Transverse colon (tissue), 4 donors: ENCODE measurements at regions not wholly inside any gene's neighbourhood (a gene's known extent, or its start where the extent isn't known, plus 50 kb on each side); places are given as distances from the start of the nearest gene placed in this dataset.

Experiments
- DNase-seq: peaks from one replicate; pipeline ENCODE4 v3.0.0-alpha.2; 2019
- H3K27ac ChIP-seq, 4 donors: fragments of 200-600 bp; sonication (generic); 2 replicates each; pipeline ENCODE4 v1.5.1; 2016 to 2018; ENCODE audit warnings: inconsistent platforms in 4 of 4
- H3K27me3 ChIP-seq: fragments of 200-600 bp; sonication (generic); 2 replicates; pipeline ENCODE4 v1.5.1; 2017; ENCODE audit warnings: inconsistent platforms
- H3K36me3 ChIP-seq, 4 donors: fragments of 200-600 bp; sonication (generic); 2 replicates each; pipeline ENCODE4 v1.5.1; 2017 to 2019; ENCODE audit warnings: inconsistent platforms in 4 of 4
- H3K4me1 ChIP-seq, 4 donors: fragments of 200-600 bp; sonication (generic); 2 replicates each; pipeline ENCODE4 v1.5.1; 2017 to 2020; ENCODE audit warnings: inconsistent platforms in 4 of 4
- H3K4me3 ChIP-seq, 4 donors: fragments of 200-600 bp; sonication (generic); 1 replicate in 1 of 4; 2 replicates in 3 of 4; pipeline versions ENCODE4 v1.5.1 to v1.6.1; 2017 to 2019; ENCODE audit warnings: inconsistent platforms in 4 of 4
- H3K9me3 ChIP-seq, 2 donors: fragments of 200-600 bp; sonication (generic); 2 replicates each; pipeline ENCODE4 v1.5.1; 2017 to 2019; ENCODE audit warnings: inconsistent platforms in 2 of 2
- EP300 ChIP-seq: sonication (generic); formaldehyde crosslinking; IDR thresholded peaks from one replicate; pipeline ENCODE4 v1.6.1; 2017; ENCODE audit warnings: antibody characterized with exemption, low read depth
- POLR2A ChIP-seq: fragments of 450-650 bp; IDR thresholded peaks from one replicate; pipeline ENCODE4 v1.6.1; 2016; ENCODE audit warnings: antibody characterized with exemption, mild to moderate bottlenecking, moderate library complexity
- POLR2AphosphoS5 ChIP-seq, 3 donors: sonication (generic); formaldehyde crosslinking; IDR thresholded peaks; one replicate each; pipeline ENCODE4 v1.6.1; 2016; ENCODE audit warnings: antibody characterized with exemption in 3 of 3
- WGBS, 2 donors: methylation state at CpG; one replicate each; pipeline ENCODE4 v1.1.5; 2018; ENCODE audit warnings: low coverage in 1 of 2; 5-methylcytosine and 5-hydroxymethylcytosine counted together
- in situ Hi-C, 4 donors: fragments of 200-750 bp; cut with MboI; loops; one replicate each; pipeline versions ENCODE4 v1.15.0 to v1.15.1; 2017; ENCODE audit warnings: low sequenced_read_pairs in 3 of 4, low pct_ligation_motif_present in 1 of 4, low pct_unique_long_range_greater_than_20kb in 1 of 4
- intact Hi-C: fragments of 100-400 bp; cut with DNase I; formaldehyde crosslinking; loops from one replicate; pipeline ENCODE4 v1.15.1; 2023; ENCODE audit warnings: low total_unique reads
- TF ChIP-seq, protein P1 (sequence below), 5 experiments: fragments of 200-600 bp in 3 of 5; fragments of 450-650 bp in 2 of 5; sonication (generic) in 3 of 5; IDR thresholded peaks; 1 replicate in 2 of 5; 2 replicates in 3 of 5; pipeline ENCODE4 v1.5.1; 2016 to 2017; ENCODE audit warnings: antibody characterized with exemption in 5 of 5, inconsistent platforms in 3 of 5, mild to moderate bottlenecking in 2 of 5, moderate library complexity in 1 of 5

- TF ChIP-seq, protein P1, sequence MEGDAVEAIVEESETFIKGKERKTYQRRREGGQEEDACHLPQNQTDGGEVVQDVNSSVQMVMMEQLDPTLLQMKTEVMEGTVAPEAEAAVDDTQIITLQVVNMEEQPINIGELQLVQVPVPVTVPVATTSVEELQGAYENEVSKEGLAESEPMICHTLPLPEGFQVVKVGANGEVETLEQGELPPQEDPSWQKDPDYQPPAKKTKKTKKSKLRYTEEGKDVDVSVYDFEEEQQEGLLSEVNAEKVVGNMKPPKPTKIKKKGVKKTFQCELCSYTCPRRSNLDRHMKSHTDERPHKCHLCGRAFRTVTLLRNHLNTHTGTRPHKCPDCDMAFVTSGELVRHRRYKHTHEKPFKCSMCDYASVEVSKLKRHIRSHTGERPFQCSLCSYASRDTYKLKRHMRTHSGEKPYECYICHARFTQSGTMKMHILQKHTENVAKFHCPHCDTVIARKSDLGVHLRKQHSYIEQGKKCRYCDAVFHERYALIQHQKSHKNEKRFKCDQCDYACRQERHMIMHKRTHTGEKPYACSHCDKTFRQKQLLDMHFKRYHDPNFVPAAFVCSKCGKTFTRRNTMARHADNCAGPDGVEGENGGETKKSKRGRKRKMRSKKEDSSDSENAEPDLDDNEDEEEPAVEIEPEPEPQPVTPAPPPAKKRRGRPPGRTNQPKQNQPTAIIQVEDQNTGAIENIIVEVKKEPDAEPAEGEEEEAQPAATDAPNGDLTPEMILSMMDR (IDR thresholded peaks at IDR 0.05): no peak
- no peak for TF ChIP-seq POLR2A
- no peak for TF ChIP-seq EP300
- TF ChIP-seq POLR2AphosphoS5 (IDR thresholded peaks at IDR 0.05): no peak
- no peak for DNase-seq
- no peaks in the 10 kb centered on the region for H3K4me1 ChIP-seq
- in situ Hi-C loops: no loop called here
- 57 to 79% methylated on average over 2 of the region's 2 CpGs for WGBS, 2 donors
- H3K4me3 ChIP-seq: no peak overlapping the region
- peaks cover 0 to under 1% of the 10 kb centered on the region in 2 donors for H3K9me3 ChIP-seq
- no peak overlapping the region for H3K27ac ChIP-seq
- H3K36me3 ChIP-seq: no peaks in the 10 kb centered on the region
- intact Hi-C loops: no loop called here
- no peaks in the 10 kb centered on the region for H3K27me3 ChIP-seq
Observed at GRCh38 chr11:90555477-90555876, 332.6 kb upstream of the CHORDC1 start.

DNA sequence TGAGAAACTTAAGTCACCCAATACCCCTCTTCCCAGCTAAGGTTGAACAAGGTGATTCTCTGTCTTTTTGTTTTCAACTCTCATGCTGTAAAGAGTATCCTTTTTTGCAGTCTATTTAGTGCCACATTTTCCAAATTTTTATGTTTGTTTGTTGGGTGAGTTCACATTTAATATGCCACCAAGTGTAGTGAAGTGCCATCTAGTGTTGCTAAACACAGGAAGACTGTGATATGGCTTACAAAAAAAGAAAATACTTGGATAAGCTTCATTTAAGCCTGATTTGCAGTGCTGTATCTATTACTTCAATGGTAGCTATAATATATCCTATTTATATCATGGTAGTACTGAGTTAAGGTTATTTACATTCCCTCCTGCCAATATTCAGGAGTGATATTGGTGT, 319.2 kb upstream of the CHORDC1 start:
- Histone ChIP-seq H3K9me3 (no peaks in the 10 kb centered on the region), H3K36me3 (no peaks in the 10 kb centered on the region), H3K27me3 (no peaks in the 10 kb centered on the region), H3K4me1 (no peaks in the 10 kb centered on the region), H3K4me3 (no peak overlapping the region), H3K27ac (no peak overlapping the region)
- in situ Hi-C loops: no loop called here
- intact Hi-C loops: no loop called here
- TF ChIP-seq POLR2AphosphoS5 (IDR thresholded peaks at IDR 0.05) (no peak), EP300 (no peak), POLR2A (no peak)
- TF ChIP-seq, protein P1 (IDR thresholded peaks at IDR 0.05): no peak
- no peak for DNase-seq

- no peak overlapping the region for H3K4me3 ChIP-seq
- no peaks in the 10 kb centered on the region for H3K36me3 ChIP-seq
- H3K9me3 ChIP-seq: no peaks in the 10 kb centered on the region
- intact Hi-C loops: no loop called here
- no peaks in the 10 kb centered on the region for H3K27me3 ChIP-seq
- in situ Hi-C loops: no loop called here
- H3K27ac ChIP-seq: no peak overlapping the region
- 37 to 41% methylated on average over 3 of the region's 3 CpGs for WGBS, 2 donors
- TF ChIP-seq, protein P1 (IDR thresholded peaks at IDR 0.05): no peak
- TF ChIP-seq POLR2AphosphoS5 (IDR thresholded peaks at IDR 0.05) (no peak), POLR2A (no peak), EP300 (no peak)
- no peaks in the 10 kb centered on the region for H3K4me1 ChIP-seq
- DNase-seq: no peak
Observed at GRCh38 chr11:90536301-90536700, 313.5 kb upstream of the CHORDC1 start.

- in situ Hi-C loops: no loop called here
- intact Hi-C loops: no loop called here
- DNase-seq: no peak
Observed at GRCh38 chr11:90532125-90532524, 309.3 kb upstream of the CHORDC1 start.

More at GRCh38 chr11:90532125-90532524, 309.3 kb upstream of the CHORDC1 start:
- Histone ChIP-seq H3K36me3 (no peaks in the 10 kb centered on the region), H3K4me3 (no peak overlapping the region), H3K9me3 (no peaks in the 10 kb centered on the region), H3K27ac (no peak overlapping the region), H3K4me1 (no peaks in the 10 kb centered on the region), H3K27me3 (no peaks in the 10 kb centered on the region)
- TF ChIP-seq POLR2A: no peak
- TF ChIP-seq, protein P1 (IDR thresholded peaks at IDR 0.05): no peak
- TF ChIP-seq EP300: no peak
- no peak for TF ChIP-seq POLR2AphosphoS5 (IDR thresholded peaks at IDR 0.05)
